Hepatic stellate cell (primary cell): ENCODE measurements at regions not wholly inside any gene's neighbourhood (a gene's known extent, or its start where the extent isn't known, plus 50 kb on each side); places are given as distances from the start of the nearest gene placed in this dataset.
"Not testable (repeated sequence)": the region's sequence is repeated elsewhere in the genome, so short reads cannot be mapped to it uniquely, and the experiment has no call there.

ENCODE experiments used
- DNase-seq: peaks from one replicate; pipeline ENCODE4 v3.0.0; 2011; ENCODE audit warnings: low spot score

DNA sequence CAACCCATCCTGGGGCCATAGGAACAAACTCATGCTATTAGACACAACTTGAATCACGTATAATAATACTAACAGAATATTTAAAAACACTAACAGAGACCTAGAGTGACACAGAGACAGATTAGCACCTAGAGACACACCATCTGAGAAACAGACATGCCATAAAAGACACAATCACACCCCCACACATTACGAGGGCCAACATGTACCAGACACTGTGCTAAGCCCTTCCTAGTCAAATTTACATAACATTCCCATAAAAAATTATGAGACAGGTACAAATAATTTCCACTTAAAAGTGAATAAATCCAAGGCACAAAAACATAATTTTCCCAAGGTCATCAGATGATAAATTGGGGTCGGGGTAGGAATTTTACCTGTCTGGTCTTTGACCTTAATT, 141.1 kb upstream of the PRSS16 start:
- DNase-seq: no peak

DNA sequence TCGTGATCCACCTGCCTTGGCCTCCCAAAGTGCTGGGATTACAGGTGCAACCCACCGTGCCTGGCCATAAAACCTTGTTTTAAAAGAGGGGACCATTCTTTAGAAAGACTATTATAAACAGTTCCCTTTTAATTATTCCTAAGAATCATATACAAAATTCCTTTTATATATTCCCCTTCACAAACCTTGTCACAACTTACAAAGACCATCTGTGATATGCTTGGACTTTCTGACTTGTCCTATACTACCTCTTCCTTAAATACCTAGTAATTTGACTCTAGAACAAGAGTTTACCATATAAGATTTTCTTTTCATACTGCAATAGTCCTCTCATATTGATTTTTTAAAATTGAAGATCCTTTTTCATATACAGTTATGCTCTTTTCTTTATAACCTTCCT, 135.8 kb upstream of the PRSS16 start:
- DNase-seq: no peak

DNA sequence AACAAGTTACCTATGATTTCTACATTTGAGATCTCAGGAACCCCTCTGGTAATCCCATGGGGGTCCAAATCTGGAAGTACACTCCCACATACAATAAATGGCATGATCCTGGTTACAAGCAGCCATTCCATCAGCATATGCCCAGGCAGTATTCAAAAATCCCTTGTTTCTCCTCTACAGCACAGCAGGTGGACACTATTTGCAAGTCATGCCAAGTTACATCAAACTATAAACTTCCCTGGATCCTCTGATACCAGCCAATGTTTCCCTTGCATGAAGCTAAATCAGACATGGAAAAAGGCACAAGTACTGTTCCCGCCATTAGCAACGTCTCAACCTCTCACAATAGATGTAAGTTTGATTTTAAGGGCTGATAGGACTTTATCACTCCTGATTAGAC, 134.5 kb upstream of the PRSS16 start:
- DNase-seq: no peak

- no peak for DNase-seq
Measured at GRCh38 chr6:27119329-27119728, 128.2 kb upstream of the PRSS16 start.

DNA sequence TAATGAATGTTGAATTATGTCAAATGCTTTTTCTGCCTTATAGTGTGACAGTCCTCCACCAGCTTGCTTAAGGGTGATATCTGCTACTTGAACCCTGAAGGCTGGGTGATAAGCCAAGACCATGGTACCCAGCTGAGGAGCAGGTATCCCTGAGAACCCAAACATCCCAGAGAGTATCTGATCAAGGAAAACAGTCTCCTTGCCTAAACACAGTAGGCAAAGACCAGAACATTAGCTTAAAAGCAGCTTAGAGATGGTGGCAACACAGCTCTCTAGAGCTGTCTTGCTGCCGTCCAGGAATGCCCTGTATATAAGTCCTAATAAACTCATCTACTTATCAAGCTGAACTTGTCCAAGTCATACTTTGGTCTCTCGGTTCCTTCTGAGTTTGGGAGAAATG, 127.7 kb upstream of the PRSS16 start:
- no peak for DNase-seq

DNA sequence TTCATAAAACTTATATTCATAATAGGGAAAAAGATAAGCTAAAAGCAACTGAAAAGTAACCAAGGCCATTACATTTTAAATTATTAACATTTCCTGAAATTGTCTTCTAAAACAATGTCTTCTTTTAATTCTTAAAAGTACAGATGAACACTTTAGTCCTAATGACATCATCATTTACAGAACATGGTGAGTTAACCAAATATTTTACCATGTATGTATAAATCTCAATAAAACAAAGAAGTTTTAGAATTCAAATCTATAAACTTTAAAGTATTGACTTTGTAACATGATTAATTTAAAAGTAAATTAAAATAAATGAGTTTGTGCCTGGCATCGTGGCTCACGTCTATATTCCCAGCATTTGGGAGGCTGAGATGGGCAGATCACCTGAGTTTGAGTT, 125.9 kb upstream of the PRSS16 start:
- DNase-seq: no peak

DNA sequence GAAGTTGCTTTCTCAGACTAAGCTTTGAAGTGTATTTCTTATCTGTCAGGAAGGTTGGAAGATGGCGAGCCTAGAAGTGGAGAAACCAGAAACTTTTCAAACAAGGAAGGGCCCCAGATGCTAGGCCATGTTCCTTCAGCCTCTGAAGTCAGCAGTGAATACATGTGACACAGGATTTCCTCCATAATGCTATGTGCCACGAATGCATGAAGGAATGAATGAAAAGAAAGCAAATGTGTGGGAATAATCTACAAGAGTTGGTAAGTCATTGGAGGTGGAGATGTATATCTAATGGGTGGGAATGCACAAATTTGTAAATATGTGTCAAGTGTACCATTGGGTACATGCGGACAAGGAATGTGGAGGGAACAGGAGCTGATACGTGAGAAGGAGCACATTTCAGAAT, 123.2 kb upstream of the PRSS16 start:
- no peak for DNase-seq

GRCh38 chr6:27126046-27126814, 121.3 kb upstream of the PRSS16 start:
- no peak for DNase-seq

DNA sequence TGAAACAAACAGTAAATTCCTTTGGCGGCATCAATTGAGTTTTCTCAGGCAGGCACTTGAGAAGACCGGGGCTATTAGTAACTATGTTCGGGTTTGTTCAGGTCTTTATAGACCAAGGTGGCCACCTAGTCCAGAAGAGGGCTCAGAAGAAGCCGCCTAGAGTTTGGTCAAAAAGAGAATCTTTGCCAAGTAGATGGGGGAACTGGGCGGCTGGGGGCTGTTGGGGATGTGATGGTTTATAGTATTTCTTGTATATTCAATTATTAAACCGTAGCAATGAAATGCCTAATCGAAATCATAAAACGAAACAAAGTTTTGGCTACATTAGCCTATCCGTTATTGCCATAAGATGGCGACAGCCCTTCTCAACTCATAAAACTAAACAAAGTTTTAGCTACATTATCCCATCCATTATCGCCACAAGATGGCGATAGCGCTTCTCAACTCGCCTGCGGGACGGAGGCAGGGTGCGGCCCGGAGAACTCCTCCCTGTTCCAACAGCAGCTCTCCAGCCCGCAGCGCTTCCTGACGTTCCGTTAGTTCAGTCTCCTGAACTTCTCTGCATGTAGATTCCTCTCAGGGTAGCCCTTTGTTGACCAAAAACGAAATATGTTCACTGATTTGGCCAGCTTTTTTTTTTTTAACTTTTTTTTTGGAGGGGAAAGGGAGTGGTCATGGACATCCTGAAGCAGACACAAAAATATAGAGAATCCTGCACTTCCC, 120.5 kb upstream of the PRSS16 start:
- peak; percentile 59 for DNase-seq

DNA sequence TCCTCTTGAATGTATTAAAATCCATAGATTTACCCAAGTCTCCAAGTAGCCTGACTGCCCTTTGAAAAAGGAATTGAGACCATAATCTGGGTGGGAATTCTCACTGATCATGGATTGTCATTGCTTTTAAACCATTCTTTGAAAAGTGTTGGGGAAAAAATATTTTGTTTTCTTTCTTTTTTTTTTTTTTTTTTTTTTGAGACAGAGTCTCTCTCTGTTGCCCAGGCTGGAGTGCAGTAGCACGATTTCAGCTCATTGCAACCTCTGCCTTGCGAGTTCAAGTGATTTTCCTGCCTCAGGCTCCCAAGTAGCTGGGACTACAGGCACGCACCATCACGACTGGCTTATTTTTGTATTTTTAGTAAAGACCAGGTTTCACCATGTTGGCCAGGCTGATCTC, 119.6 kb upstream of the PRSS16 start:
- not testable (repeated sequence) for DNase-seq

- DNase-seq: no peak
Measured at GRCh38 chr6:27128311-27129094, 119.0 kb upstream of the PRSS16 start.

- DNase-seq: no peak
Measured at GRCh38 chr6:27129095-27129815, 118.2 kb upstream of the PRSS16 start.

- DNase-seq: no peak
Measured at GRCh38 chr6:27129917-27130316, 117.6 kb upstream of the PRSS16 start.

GRCh38 chr6:27130668-27131428, 116.7 kb upstream of the PRSS16 start:
- no peak for DNase-seq

- not testable (repeated sequence) for DNase-seq
Measured at GRCh38 chr6:27132282-27132531, 115.3 kb upstream of the PRSS16 start.

GRCh38 chr6:27132532-27133280, 114.8 kb upstream of the PRSS16 start:
- peak; percentile 99 for DNase-seq

GRCh38 chr6:27133281-27134227, 113.9 kb upstream of the PRSS16 start:
- peak; percentile 63 for DNase-seq

- DNase-seq: no peak
Measured at GRCh38 chr6:27135087-27135657, 112.3 kb upstream of the PRSS16 start.

GRCh38 chr6:27136077-27136644, 111.3 kb upstream of the PRSS16 start:
- DNase-seq: no peak
